ENCODE measurements at regions not wholly inside any gene's neighbourhood (a gene's known extent, or its start where the extent isn't known, plus 50 kb on each side); places are given as distances from the start of the nearest gene placed in this dataset.
"Not testable (repeated sequence)": the region's sequence is repeated elsewhere in the genome, so short reads cannot be mapped to it uniquely, and the experiment has no call there.

DNA sequence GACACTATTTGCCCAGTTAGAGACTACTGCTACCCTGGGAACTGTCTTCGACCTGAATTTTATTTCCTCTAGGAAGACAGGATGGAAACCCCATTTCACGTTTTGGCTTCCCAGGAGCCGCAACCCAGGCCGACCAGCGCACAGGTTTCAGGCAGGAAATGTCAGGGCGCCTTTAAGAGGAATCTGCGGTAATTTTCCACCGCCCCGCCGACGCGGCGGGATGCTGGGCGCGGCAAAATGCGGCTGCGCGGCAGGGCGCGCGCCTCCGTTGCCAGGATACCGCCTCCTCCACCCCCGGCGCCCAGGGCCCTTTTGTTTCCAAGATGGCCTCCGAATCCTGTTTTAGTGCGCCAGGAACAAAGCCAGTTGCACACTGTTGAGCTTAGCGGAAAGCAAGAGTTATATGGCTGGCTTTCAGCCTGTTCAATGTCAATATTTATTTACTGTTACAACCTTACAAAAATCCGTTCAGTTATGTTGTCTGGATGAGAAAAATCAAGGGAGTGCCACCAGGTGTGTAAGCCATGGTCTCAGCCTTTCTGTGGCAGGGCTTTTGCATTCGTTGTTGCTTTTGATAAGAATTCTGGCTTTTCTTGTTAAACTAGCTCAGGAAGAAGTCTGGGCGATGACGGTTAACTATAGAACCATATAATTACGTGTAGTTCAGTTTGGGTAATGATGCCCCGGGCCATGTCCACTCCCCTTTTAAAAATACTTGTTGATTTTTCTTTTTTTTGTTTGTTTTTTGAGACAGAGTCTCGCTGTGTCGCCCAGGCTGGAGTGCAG, 79.7 kb upstream of the CHD2 start:
- peak; percentile 64 for DNase-seq (ENCODE audit: insufficient read length, low spot score)
- FAIRE-seq, result peak; percentile 92

DNA sequence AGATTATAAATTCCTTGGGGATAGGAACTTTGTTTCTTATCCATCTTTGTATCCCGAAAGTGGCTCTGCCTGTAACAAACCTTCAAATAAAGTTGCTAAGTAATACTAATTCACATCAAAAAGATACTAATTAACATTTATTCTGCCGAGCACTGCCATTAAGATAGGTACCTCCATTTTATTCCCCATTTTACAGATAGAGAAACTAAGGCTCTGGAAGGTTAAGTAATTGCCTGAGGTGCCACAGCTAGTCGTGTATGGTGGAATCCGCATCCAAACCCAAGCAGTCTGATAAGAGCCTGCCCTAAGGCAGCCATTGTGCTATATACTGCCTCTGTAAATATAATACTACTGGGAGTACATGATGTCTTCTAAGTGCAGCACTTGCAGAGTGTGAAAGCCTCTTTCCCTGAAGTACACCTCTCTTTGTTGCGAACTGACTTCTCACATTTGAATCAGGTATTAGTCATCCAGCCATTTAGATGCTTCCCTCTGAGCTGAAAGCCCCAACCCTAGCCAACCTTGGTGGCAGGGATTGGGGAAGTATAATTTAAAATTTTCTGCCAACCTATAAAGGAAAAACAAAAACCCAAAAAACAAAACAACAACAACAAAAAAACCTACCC, 78.5 kb upstream of the CHD2 start:
- no peak for DNase-seq (ENCODE audit: insufficient read length, low spot score)
- FAIRE-seq, result no peak

DNA sequence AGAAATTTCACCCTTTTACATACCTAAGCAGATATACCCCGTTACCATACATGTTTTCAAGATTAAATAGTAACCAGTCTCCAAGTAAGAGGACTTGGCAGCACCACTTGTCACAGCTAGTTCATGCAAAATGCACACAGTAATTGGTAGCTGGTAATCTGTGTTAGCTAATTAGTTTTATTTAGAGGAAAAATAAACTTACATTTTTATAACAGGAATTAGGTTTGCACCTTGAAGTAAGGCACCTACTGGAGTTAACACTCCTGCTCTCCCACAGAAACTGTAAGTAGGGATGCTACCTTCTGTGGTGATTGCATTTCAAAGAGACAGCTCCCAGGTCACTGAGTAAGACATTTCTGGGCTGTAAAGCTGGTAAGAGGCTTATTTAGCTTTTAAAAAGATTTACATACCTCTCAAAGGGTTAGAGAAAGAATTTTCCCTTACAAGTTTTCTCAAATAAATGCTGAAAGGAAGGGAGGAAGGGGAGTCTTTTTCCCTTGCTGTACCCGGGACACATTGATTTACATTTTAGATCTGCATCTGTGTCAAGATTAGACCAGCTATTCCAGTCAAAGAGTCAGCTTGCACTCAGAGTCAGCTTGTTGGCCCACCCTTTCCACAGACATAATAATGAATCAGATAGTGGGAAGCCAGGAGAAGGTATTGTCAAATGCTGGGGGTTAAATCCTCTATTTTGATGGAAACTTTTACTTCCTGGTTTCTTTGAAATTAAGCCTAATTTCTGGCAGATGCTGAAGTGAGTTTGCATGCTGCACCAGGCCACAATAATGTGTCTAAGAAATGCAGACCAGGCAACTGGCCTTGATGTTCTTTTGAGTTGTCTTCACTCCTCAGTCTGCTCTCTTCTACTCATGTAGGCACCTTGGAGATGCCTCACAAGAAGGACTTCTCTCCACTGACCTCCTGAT, 77.6 kb upstream of the CHD2 start:
- FAIRE-seq (peak; percentile 59), DNase-seq (ENCODE audit: insufficient read length, low spot score) (no peak)

DNA sequence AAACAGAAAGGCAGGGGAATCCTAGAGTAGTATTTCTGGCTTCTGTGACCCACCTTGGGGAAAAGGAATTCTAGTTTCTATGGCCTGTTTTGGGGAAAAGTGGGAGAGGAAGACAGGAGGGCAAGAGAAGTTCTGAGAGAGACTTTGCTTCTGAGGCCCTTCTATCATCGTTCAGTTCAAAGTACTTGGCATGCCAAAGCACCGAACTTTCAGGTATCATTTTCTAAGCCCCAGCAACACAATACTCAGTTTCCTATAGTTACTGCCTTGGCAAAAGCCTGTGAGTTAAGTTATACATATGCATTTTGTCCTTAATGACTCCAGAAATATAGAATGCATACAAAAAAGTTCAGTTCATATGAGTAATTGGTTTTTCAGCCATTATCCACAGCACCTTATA, 74.1 kb upstream of the CHD2 start:
- no peak for DNase-seq (ENCODE audit: insufficient read length, low spot score)
- FAIRE-seq, result no peak

DNA sequence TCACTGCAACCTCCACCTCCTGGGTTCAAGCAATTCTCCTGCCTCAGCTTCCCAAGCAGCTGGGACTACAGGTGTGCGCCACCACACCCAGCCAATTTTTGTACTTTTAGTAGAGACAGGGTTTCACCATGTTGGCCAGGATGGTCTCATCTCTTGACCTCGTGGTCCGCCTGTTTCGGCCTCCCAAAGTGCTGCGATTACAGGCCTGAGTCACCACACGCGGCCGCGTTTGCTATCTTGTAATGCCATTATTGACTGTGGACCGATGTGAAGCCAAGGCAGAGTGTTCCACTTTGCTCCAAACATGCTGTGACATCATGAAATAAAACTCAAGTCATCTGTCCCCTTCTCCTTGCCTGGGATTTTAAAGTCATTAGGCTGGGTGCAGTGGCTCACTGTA, 72.1 kb upstream of the CHD2 start:
- FAIRE-seq; DNase-seq (ENCODE audit: insufficient read length, low spot score): not testable (repeated sequence)

DNA sequence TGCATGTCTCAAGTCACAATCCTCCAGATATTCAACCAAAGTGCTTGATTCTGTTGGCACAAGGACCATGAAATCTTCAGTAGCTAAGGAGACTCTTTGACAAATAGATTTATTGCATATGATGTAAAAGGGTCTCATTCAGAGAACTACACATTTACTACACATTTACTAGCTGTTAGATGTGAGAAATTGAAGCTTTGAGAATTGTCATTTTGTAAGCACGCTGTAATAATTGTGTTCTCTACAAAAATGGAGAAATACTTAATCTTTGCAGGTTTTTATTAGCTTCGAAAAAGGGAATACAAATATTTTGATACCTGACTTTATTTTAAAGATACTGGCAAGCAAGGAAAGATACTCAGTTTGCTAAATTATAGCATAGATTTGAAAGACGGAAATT, 70.2 kb upstream of the CHD2 start:
- no peak for FAIRE-seq
- DNase-seq (ENCODE audit: insufficient read length, low spot score), result no peak

DNA sequence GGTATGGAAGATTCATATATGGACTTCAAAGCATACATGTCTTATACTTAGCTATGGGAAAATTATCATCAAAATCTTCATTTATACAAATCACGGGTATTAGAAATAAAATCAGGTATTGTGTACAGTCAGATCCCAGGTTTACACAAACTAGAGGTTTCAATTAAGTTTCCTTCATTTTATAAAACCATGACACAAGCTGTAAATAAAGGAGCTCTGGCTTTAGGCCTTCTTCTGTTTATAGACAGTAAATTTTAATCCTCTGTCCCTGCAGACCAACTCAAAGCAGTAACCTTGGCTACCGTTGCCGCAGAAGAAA, 68.8 kb upstream of the CHD2 start:
- FAIRE-seq (no peak), DNase-seq (ENCODE audit: insufficient read length, low spot score) (no peak)

DNA sequence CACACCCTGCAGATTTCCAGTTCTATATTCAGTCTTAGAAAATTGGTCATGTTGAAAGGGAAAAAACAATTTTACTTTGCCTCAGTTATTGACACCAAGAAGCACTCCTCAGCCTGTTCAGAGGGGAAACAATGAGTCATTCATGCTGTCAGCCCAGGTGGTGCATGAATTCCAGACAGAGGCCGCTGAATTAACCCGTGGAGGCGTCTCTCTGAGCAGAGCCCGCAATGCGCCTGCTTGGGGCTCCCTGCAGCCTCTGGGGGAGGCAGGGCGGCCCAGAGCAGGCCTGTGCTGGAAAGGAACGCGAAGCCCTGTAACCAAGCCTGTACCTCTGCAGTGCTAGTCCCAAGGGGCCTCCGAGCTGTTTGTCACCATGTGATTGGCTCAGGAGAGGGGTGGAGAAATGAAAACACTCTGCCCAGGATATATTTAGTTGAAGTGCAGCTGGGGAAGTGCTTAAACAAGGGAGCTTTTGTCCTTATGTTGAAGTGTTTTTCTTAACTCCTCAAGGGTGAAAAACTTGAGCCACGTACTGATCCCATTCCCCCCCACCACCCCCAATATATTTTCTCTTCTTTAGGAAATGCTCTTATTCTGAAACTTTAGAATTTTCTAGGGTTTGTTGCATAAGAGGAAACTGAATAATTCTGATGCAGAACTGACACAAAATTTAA, 68.3 kb upstream of the CHD2 start:
- DNase-seq (ENCODE audit: insufficient read length, low spot score) (peak; percentile 74), FAIRE-seq (peak; percentile 94)

DNA sequence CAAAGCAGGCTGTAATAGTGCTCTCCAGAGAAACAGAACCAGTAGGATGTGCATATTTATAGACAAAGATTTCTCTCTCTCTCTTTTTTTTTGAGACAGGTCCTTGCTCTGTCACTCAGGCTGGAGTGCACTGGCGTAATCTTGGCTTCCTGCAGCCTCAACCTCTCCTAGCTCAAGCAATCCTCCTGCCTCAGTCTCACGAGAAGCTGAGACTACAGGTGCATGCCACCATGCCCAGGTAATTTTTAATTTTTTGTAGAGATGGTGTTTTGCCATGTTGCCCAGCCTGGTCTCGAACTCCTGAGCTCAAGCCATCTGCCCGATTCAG, 67.1 kb upstream of the CHD2 start:
- no peak for DNase-seq (ENCODE audit: insufficient read length, low spot score)
- no peak for FAIRE-seq

DNA sequence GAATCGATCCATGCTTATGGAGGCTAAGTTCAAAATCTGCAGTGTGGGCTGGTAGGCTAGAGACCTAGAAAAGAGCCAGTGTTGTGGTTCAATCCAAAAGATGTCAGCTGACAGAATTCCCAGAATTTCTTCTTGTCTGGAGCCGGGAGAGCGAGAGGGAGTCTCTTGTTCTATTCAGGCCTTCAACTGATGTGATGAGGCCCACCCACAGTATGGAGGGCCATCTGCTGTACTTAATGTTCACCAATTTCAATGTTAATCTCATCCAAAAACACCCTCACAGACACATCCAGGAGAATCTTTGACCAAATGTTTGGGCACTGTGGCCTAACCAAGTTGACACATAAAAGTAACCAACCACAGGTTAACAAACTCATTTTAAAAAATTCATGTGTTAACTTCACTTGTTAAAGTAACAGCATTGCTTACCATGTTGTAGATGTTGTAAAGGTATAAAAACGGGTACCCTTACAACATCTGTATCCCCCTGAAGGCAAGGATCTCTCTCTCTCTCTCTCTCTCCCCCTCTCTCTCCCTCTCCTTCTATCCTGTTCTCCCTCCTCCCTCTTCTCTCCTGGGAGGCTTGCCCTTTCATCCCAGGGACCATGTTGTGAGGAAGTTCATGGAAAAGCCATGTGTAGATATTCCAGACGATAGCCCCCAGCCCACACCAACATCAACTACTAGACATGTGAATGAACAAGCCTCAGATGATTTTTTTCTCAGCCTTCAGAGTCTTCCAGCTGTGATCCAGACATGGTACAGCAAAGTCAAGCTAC, 66.4 kb upstream of the CHD2 start:
- no peak for FAIRE-seq

DNA sequence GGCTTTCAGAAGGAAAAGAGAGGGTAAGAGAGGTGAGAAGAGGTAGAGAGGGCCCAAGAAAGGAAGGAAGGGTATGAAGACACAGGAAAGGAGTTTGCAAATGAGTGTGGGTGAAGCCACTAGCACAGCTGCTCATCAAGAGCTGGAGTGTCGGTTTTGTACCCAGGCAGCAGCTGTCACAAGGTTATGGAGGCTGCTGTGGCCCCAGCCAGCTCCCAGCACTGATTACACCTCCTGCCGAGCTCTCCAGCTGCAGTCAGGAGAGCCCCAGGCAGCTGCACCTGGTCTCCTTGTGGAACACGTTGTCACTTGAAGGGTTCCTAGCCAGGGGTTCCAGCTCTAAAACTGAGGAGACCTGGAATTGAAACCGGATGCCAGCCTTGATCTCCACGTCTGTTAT, 60.4 kb upstream of the CHD2 start:
- no peak for FAIRE-seq
- DNase-seq (ENCODE audit: insufficient read length, low spot score), result no peak

More for the DNA sequence above, 66.4 kb upstream of the CHD2 start:
- no peak for DNase-seq (ENCODE audit: insufficient read length, low spot score)

DNA sequence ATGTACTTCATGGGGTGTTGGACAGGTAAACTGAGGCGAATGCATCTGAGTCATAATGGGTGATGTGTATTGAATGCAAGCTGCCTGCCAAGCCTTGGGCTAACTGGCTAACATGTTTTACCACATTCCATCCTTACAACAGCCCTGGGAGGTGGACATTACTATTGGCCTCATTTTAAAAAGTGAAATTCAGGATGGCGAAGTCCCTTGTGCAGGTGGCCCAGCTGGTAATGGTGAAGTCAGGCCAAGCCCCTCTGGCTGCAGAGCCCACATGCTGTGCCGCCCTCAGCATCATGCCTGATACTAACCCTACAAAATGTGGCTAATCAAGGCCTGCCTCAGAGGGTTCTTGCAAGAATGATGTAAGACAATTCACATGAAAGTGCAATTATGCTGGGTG, 60.0 kb upstream of the CHD2 start:
- FAIRE-seq, result no peak
- no peak for DNase-seq (ENCODE audit: insufficient read length, low spot score)

DNA sequence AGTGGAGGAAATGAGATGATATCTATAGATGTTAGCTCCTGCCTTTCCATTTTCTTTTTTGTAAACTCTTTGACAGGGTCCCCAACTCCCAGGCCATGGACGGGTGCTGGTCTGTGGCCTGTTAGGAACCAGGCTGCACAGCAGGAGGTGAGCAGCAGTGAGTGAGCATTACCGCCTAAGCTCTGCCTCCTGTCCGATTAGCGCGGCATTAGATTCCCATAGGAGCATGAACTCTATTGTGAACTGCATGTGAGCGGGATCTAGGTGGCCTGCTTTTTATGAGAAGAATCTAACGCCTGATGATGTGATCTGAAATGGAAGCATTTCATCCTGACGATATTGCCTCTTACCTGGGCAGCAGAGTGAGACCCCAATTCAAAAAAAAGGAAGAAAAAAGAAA, 56.8 kb upstream of the CHD2 start:
- DNase-seq (ENCODE audit: insufficient read length, low spot score) (no peak), FAIRE-seq (no peak)

DNA sequence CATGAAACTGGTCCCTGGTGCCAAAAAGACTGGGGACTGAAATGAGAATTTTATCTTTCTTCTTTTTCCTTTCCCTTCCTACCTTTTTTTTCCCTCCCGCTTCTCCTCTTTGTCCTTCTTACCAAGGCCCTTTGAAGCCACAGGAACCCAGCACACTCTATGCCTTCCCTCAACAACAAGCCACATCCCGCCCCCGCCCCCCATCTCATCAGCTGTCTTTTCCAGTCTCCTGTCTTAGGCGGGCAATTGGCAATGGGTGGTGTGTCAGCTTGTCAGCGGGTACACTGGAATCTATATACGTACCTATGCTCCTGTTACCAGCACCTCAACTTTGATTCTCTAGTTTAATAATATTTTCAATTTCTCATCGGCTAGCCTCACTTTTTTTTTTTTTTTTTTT, 56.3 kb upstream of the CHD2 start:
- no peak for FAIRE-seq

DNA sequence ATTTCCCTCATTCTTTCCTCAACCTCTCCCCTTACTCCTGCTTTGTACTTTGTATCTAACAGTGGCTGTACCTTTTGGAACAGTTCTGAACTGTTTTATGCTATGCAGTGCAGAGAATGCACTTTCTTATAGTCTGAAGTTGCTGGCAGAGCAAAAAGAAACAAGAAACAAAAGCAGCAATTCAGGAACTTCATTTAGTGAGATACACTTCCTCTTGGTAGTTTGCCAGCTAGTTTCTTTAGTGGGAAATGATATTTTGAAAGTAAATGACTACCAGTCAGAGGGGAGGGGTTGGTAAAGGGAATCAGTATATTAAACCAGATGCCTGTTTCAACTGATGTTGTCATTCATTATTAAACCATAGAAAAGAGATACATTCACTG, 55.0 kb upstream of the CHD2 start:
- FAIRE-seq, result no peak
- peak; percentile 13 for DNase-seq (ENCODE audit: insufficient read length, low spot score)

More for the DNA sequence above, 56.3 kb upstream of the CHD2 start:
- no peak for DNase-seq (ENCODE audit: insufficient read length, low spot score)

DNA sequence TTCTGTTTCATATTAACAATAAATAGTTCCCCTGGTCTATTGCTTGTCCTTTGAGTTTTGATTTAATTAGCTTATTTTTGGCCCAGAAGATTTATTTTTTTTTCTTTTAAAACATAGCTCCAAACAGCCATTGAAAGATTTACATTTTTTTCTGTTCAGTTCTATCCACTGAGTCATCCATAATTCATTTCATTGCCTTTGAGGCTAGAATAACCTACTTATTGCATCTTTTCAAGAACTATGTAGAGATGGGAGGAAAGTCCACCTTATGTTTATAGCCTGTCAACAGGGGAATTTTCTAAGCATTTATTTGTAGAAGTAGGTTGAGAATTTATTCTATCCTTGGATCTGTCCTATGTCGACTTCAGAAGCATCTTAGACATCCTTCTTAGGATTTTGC, 53.4 kb upstream of the CHD2 start:
- no peak for FAIRE-seq
- no peak for DNase-seq (ENCODE audit: insufficient read length, low spot score)

DNA sequence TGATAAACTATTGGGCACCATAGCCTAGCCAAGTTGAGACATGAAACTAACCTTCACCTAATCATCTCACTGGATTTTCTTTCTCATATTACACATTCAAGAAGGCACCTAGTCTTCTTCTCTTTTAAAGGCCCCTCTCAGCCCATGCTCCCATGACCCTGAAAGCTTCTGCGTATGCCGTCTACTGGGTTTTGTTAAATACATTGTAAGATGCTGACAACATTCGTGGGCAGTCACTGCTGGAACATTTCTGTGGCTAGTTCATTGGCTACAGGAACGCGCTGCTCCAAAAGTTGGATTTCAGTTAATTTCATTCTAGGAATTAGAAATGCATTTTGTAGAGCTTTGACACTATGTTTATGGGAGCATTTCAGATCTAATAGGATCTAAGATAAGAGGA, 52.3 kb upstream of the CHD2 start:
- DNase-seq (ENCODE audit: insufficient read length, low spot score), result no peak
- no peak for FAIRE-seq

DNA sequence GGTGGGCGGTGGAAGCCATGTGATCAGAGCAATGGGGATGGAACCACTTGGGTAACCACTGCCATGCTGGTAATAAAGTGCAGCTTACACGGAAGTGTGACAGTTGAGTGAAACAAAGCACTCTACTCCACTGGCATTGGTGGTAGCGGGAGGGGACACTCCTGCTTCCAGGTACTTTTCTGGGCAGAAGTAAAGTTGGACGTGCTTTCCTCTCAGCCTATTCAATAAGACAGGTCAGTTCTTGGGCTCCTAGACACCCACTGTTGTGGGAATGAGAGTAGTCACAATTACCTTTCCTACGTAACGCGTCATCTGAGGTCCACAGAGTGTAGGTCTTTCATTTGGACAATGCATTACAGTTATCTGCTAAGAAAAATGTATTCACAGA, 51.7 kb upstream of the CHD2 start:
- FAIRE-seq, result no peak
- DNase-seq (ENCODE audit: insufficient read length, low spot score), result no peak

DNA sequence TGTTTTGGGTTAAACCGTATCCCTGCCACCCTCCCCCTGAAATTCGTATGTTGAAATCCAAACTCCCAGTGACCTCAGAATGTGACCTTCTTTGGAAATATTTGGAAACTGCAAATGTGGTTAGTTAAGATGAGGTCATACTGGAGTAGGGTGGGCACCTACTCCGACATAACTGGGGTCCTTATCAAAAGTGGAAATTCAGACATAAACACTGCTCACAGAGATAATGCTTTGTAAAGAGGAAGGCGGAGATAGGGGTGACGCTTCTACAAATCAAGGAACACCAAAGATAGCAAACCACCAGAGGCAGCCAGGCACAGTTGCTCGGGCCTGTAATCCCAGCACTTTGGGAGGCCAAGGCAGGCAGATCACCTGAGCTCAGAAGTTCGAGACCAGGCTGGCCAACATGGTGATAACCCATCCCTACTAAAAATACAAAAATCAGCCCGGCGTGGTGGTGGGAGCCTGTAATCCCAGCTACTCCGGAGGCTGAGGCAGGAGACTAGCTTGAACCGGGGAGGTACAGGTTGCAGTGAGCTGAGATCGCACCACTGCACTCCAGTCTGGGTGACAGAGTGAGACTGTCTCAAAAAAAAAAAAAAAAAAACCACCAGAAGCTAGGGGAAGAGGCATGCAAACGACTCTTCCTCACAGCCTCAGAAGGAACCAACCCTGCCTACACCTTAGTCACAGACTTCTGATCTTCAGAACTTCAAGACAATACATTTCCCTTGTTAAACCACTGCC, 51.1 kb upstream of the CHD2 start:
- peak; percentile 17 for DNase-seq (ENCODE audit: insufficient read length, low spot score)
- FAIRE-seq, result peak; percentile 77

DNA sequence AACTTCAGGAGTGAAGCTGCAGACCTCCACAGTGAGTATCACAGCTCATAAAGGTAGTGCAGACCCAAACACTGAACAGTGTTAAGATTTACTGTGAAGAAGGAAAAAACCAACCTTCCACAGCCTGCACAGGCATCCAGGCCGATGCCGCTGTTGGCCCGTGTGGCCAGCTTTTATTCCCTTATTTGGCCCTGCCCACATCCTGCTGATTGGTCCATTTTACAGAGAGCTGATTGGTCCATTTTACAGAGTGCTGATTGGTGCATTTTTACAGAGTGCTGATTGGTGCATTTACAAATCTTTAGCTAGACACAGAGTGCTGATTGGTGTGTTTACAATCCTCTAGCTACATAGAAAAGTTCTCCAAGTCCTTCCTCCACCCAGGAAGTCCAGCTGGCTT, 49.9 kb upstream of the CHD2 start:
- DNase-seq (ENCODE audit: insufficient read length, low spot score); FAIRE-seq: not testable (repeated sequence)
